ENCODE measurements at regions not wholly inside any gene's neighbourhood (a gene's known extent, or its start where the extent isn't known, plus 50 kb on each side); places are given as distances from the start of the nearest gene placed in this dataset.

- TF ChIP-seq POLR2AphosphoS5 (IDR thresholded peaks at IDR 0.05; ENCODE audit: low read depth, low read length) (no peak), SIN3A (IDR thresholded peaks at IDR 0.05; ENCODE audit: borderline replicate concordance, insufficient read depth, low read length) (no peak), TAF1 (IDR thresholded peaks at IDR 0.05; ENCODE audit: borderline replicate concordance, insufficient read depth, low read length) (no peak), FOXP2 (optimal IDR thresholded peaks at IDR 0.05; ENCODE audit: borderline replicate concordance, extremely low read depth, extremely low read length, insufficient read depth) (no peak), REST (IDR thresholded peaks at IDR 0.05; ENCODE audit: insufficient read depth in 1 of 2, low read depth in 2 of 2, low read length in 2 of 2) (no peak)
These were observed 265.3 kb downstream of the KLF13 start for GRCh38 chr15:31591908-31592307.

- no peak for TF ChIP-seq POLR2AphosphoS5 (IDR thresholded peaks at IDR 0.05; ENCODE audit: low read depth, low read length)
- TF ChIP-seq SIN3A (IDR thresholded peaks at IDR 0.05; ENCODE audit: borderline replicate concordance, insufficient read depth, low read length) = no peak
- no peak for TF ChIP-seq TAF1 (IDR thresholded peaks at IDR 0.05; ENCODE audit: borderline replicate concordance, insufficient read depth, low read length)
- TF ChIP-seq FOXP2 (optimal IDR thresholded peaks at IDR 0.05; ENCODE audit: borderline replicate concordance, extremely low read depth, extremely low read length, insufficient read depth) = no peak
- TF ChIP-seq REST (IDR thresholded peaks at IDR 0.05; ENCODE audit: insufficient read depth in 1 of 2, low read depth in 2 of 2, low read length in 2 of 2) = no peak
These were observed 270.8 kb downstream of the KLF13 start for GRCh38 chr15:31597466-31597865.

- TF ChIP-seq TAF1 (IDR thresholded peaks at IDR 0.05; ENCODE audit: borderline replicate concordance, insufficient read depth, low read length) (no peak), POLR2AphosphoS5 (IDR thresholded peaks at IDR 0.05; ENCODE audit: low read depth, low read length) (no peak), REST (IDR thresholded peaks at IDR 0.05; ENCODE audit: insufficient read depth in 1 of 2, low read depth in 2 of 2, low read length in 2 of 2) (no peak), FOXP2 (optimal IDR thresholded peaks at IDR 0.05; ENCODE audit: borderline replicate concordance, extremely low read depth, extremely low read length, insufficient read depth) (no peak), SIN3A (IDR thresholded peaks at IDR 0.05; ENCODE audit: borderline replicate concordance, insufficient read depth, low read length) (no peak)
These were observed 272.0 kb downstream of the KLF13 start for GRCh38 chr15:31598620-31599019.

- TF ChIP-seq POLR2AphosphoS5 (IDR thresholded peaks at IDR 0.05; ENCODE audit: low read depth, low read length) = no peak
- no peak for TF ChIP-seq SIN3A (IDR thresholded peaks at IDR 0.05; ENCODE audit: borderline replicate concordance, insufficient read depth, low read length)
- TF ChIP-seq REST (IDR thresholded peaks at IDR 0.05; ENCODE audit: insufficient read depth in 1 of 2, low read depth in 2 of 2, low read length in 2 of 2) = no peak
- TF ChIP-seq FOXP2 (optimal IDR thresholded peaks at IDR 0.05; ENCODE audit: borderline replicate concordance, extremely low read depth, extremely low read length, insufficient read depth) = no peak
- no peak for TF ChIP-seq TAF1 (IDR thresholded peaks at IDR 0.05; ENCODE audit: borderline replicate concordance, insufficient read depth, low read length)
These were observed 278.9 kb downstream of the KLF13 start for GRCh38 chr15:31605467-31605931.

- TF ChIP-seq FOXP2 (optimal IDR thresholded peaks at IDR 0.05; ENCODE audit: borderline replicate concordance, extremely low read depth, extremely low read length, insufficient read depth) (no peak), REST (IDR thresholded peaks at IDR 0.05; ENCODE audit: insufficient read depth in 1 of 2, low read depth in 2 of 2, low read length in 2 of 2) (no peak), TAF1 (IDR thresholded peaks at IDR 0.05; ENCODE audit: borderline replicate concordance, insufficient read depth, low read length) (no peak), POLR2AphosphoS5 (IDR thresholded peaks at IDR 0.05; ENCODE audit: low read depth, low read length) (no peak), SIN3A (IDR thresholded peaks at IDR 0.05; ENCODE audit: borderline replicate concordance, insufficient read depth, low read length) (no peak)
These were observed 279.6 kb downstream of the KLF13 start for GRCh38 chr15:31606194-31606669.

Measured in PFSK-1 (cell line).